H1 (cell line): ENCODE measurements at regions not wholly inside any gene's neighbourhood (a gene's known extent, or its start where the extent isn't known, plus 50 kb on each side); places are given as distances from the start of the nearest gene placed in this dataset.

Experiments used
- CTCF ChIA-PET: fragments of 300-600 bp; sonication (Branson Sonifier 250); formaldehyde crosslinking; loops from one replicate; lab custom pipeline; 2021; ENCODE audit not compliant: partially characterized antibody; lab: Charles Lee
- POLR2A ChIA-PET: fragments of 300-600 bp; sonication (Branson Sonifier 250); formaldehyde crosslinking; loops from one replicate; lab custom pipeline; 2021; ENCODE audit warnings: inconsistent platforms; ENCODE audit not compliant: partially characterized antibody; lab: Charles Lee
- DNase-seq, 2 experiments: peaks; one replicate each; pipeline versions ENCODE4 v3.0.0 to v3.0.0-alpha.2; 2010 to 2022; ENCODE audit warnings: low spot score in 2 of 2, low read depth in 1 of 2, mixed read lengths in 1 of 2
- FAIRE-seq: peaks from 2 replicates; lab custom pipeline; 2011; peaks lifted over from hg19 to GRCh38; lab: Jason Lieb, UNC
- H2AFZ ChIP-seq: 2 replicates; pipeline ENCODE4 v1.8.1; 2012; ENCODE audit warnings: low read length, inconsistent platforms
- H2AK5ac ChIP-seq: 2 replicates; pipeline ENCODE4 v1.6.1; 2013; ENCODE audit warnings: low read depth, low read length
- H2BK120ac ChIP-seq: replicated peaks from 2 replicates; pipeline ENCODE3; 2013; ENCODE audit warnings: low read depth, low read length, inconsistent platforms
- H2BK12ac ChIP-seq: 2 replicates; pipeline ENCODE4 v1.6.1; 2013; ENCODE audit warnings: low read depth, low read length
- H2BK15ac ChIP-seq: 2 replicates; pipeline ENCODE4 v1.6.1; 2013; ENCODE audit warnings: low read length
- H2BK20ac ChIP-seq: 2 replicates; pipeline ENCODE4 v1.6.1; 2013; ENCODE audit warnings: low read length
- H2BK5ac ChIP-seq: 2 replicates; pipeline ENCODE4 v1.6.1; 2013; ENCODE audit warnings: low read depth, low read length
- H3K14ac ChIP-seq: 2 replicates; pipeline ENCODE4 v1.6.1; 2013; ENCODE audit warnings: inconsistent platforms; ENCODE audit not compliant: insufficient read length
- H3K18ac ChIP-seq: 2 replicates; pipeline ENCODE4 v1.6.1; 2013; ENCODE audit warnings: low read length; ENCODE audit errors: extremely low read depth
- H3K23ac ChIP-seq: 2 replicates; pipeline ENCODE4 v1.6.1; 2013; ENCODE audit warnings: inconsistent platforms; ENCODE audit not compliant: insufficient read length
- H3K23me2 ChIP-seq: 2 replicates; pipeline ENCODE4 v1.6.1; 2013; ENCODE audit warnings: low read depth, low read length
- H3K27ac ChIP-seq: 2 replicates; pipeline ENCODE4 v1.6.1; 2011; ENCODE audit warnings: low read depth, low read length, inconsistent platforms
- H3K27me3 ChIP-seq, 4 experiments: replicated peaks in 1 of 4; 1 replicate in 1 of 4; 2 replicates in 3 of 4; pipeline versions ENCODE4 v1.6.1 to v1.8.1; 2011 to 2013; ENCODE audit warnings: low read length in 3 of 4, mild to moderate bottlenecking in 3 of 4, inconsistent platforms in 2 of 4, mixed read lengths in 2 of 4, moderate library complexity in 1 of 4; ENCODE audit not compliant: control insufficient read depth in 3 of 4, insufficient read depth in 3 of 4; ENCODE audit errors: extremely low read depth in 1 of 4
- H3K36me3 ChIP-seq, 4 experiments: 2 replicates each; pipeline versions ENCODE4 v1.6.1 to v1.8.1; 2011 to 2013; ENCODE audit warnings: mild to moderate bottlenecking in 4 of 4, low read length in 3 of 4, moderate library complexity in 2 of 4, control low read depth in 1 of 4, inconsistent platforms in 1 of 4; ENCODE audit not compliant: insufficient read depth in 4 of 4, control insufficient read depth in 2 of 4
- H3K4ac ChIP-seq: replicated peaks from 2 replicates; pipeline ENCODE3; 2013; ENCODE audit warnings: low read length, low read depth, mixed read lengths, inconsistent platforms; ENCODE audit not compliant: insufficient read length
- H3K4me1 ChIP-seq, 4 experiments: replicated peaks in 1 of 4; 1 replicate in 1 of 4; 2 replicates in 3 of 4; pipeline versions ENCODE4 v1.6.1 to v1.8.1; 2011 to 2013; ENCODE audit warnings: low read length in 3 of 4, inconsistent platforms in 2 of 4, mixed read lengths in 1 of 4; ENCODE audit not compliant: insufficient read depth in 4 of 4, control insufficient read depth in 3 of 4
- H3K4me2 ChIP-seq, 2 experiments: 2 replicates each; pipeline versions ENCODE4 v1.6.1 to v1.8.1; 2011 to 2013; ENCODE audit warnings: low read depth in 2 of 2, low read length in 2 of 2, control low read depth in 1 of 2, inconsistent platforms in 1 of 2, mild to moderate bottlenecking in 1 of 2; ENCODE audit not compliant: insufficient read depth in 1 of 2
- H3K4me3 ChIP-seq, 4 experiments: fragments of 200-600, 300-600 bp in 1 of 4; sonication (generic), shearing (Covaris generic), sonication (Bioruptor Twin) in 1 of 4; 2 replicates each; pipeline versions ENCODE4 v1.5.1 to v1.8.1; 2011 to 2016; ENCODE audit warnings: low read length in 4 of 4, low read depth in 3 of 4, control low read depth in 2 of 4, inconsistent platforms in 2 of 4, mild to moderate bottlenecking in 2 of 4, mixed read lengths in 1 of 4, moderate library complexity in 1 of 4; ENCODE audit not compliant: insufficient read depth in 2 of 4; ENCODE audit errors: extremely low read depth in 1 of 4
- H3K56ac ChIP-seq: replicated peaks from 2 replicates; pipeline ENCODE3; 2013; ENCODE audit warnings: low read depth, mild to moderate bottlenecking, mixed read lengths, low read length, inconsistent platforms; ENCODE audit not compliant: insufficient read length
- H3K79me1 ChIP-seq: 2 replicates; pipeline ENCODE4 v1.6.1; 2013; ENCODE audit warnings: low read depth, low read length, control low read depth
- H3K79me2 ChIP-seq, 2 experiments: 2 replicates each; pipeline versions ENCODE4 v1.6.1 to v1.8.1; 2012 to 2013; ENCODE audit warnings: low read length in 2 of 2, mild to moderate bottlenecking in 2 of 2, inconsistent platforms in 1 of 2; ENCODE audit not compliant: insufficient read depth in 2 of 2, control insufficient read depth in 1 of 2
- H3K9ac ChIP-seq, 4 experiments: replicated peaks in 1 of 4; 1 replicate in 1 of 4; 2 replicates in 3 of 4; pipeline versions ENCODE4 v1.6.1 to v1.8.1; 2011 to 2013; ENCODE audit warnings: low read depth in 3 of 4, low read length in 3 of 4, control low read depth in 2 of 4, mild to moderate bottlenecking in 2 of 4, moderate library complexity in 2 of 4, inconsistent platforms in 1 of 4; ENCODE audit errors: extremely low read depth in 1 of 4
- H3K9me3 ChIP-seq, 2 experiments: 2 replicates each; pipeline versions ENCODE4 v1.6.1 to v1.8.1; 2012 to 2013; ENCODE audit warnings: mild to moderate bottlenecking in 2 of 2, moderate library complexity in 2 of 2, control low read depth in 1 of 2, inconsistent platforms in 1 of 2, low read depth in 1 of 2, low read length in 1 of 2, mixed read lengths in 1 of 2; ENCODE audit not compliant: insufficient read depth in 2 of 2
- H4K20me1 ChIP-seq, 2 experiments: replicated peaks in 1 of 2; 2 replicates each; pipeline versions ENCODE3 to v1.8.1; 2011 to 2013; ENCODE audit warnings: inconsistent platforms in 2 of 2, low read length in 2 of 2, mild to moderate bottlenecking in 1 of 2; ENCODE audit not compliant: insufficient read depth in 2 of 2, control insufficient read depth in 1 of 2
- H4K5ac ChIP-seq: 2 replicates; pipeline ENCODE4 v1.6.1; 2013; ENCODE audit warnings: low read length, low read depth, mixed read lengths, inconsistent platforms; ENCODE audit not compliant: insufficient read length
- H4K8ac ChIP-seq: 2 replicates; pipeline ENCODE4 v1.8.0; 2013; ENCODE audit warnings: mild to moderate bottlenecking, moderate library complexity, low read length, inconsistent platforms; ENCODE audit not compliant: insufficient read depth; ENCODE audit errors: extremely low read depth
- H4K91ac ChIP-seq: replicated peaks from 2 replicates; pipeline ENCODE3; 2013; ENCODE audit warnings: low read length, mixed read lengths, inconsistent platforms; ENCODE audit not compliant: insufficient read length
- BACH1 ChIP-seq: IDR thresholded peaks from 2 replicates; pipeline ENCODE4 v1.6.1; 2012; ENCODE audit warnings: low read length, improper control_type of control experiment
- KDM4A ChIP-seq: IDR thresholded peaks from one replicate; pipeline ENCODE4 v1.7.1; 2012; ENCODE audit warnings: low read depth, mild to moderate bottlenecking, moderate library complexity, low read length, inconsistent platforms; ENCODE audit not compliant: severe bottlenecking
- POLR2A ChIP-seq, 2 experiments: IDR thresholded peaks; 1 replicate in 1 of 2; 2 replicates in 1 of 2; pipeline ENCODE4 v1.6.1; 2011; ENCODE audit warnings: low read depth in 2 of 2, low read length in 2 of 2, mild to moderate bottlenecking in 2 of 2; ENCODE audit errors: control extremely low read depth in 1 of 2
- SUZ12 ChIP-seq: fragments of 200-600 bp; sonication (generic); IDR thresholded peaks from 2 replicates; pipeline ENCODE4 v1.6.1; 2012; ENCODE audit warnings: mild to moderate bottlenecking, inconsistent platforms, low read length, moderate library complexity, mixed read lengths
- WGBS, 2 experiments: shearing (Covaris generic) in 1 of 2; methylation state at CpG; one replicate each; pipeline versions ENCODE4 v1.1.6 to v1.1.7; 2013 to 2015; ENCODE audit warnings: low lambda C conversion rate in 2 of 2, mixed read lengths in 2 of 2, inconsistent platforms in 1 of 2, low coverage in 1 of 2, missing lambda C conversion rate in 1 of 2; ENCODE audit not compliant: insufficient replicate concordance in 2 of 2, insufficient coverage in 1 of 2, insufficient read length in 1 of 2; ENCODE audit errors: extremely low coverage in 1 of 2, missing lambda C conversion rate in 1 of 2; 5-methylcytosine and 5-hydroxymethylcytosine counted together
- TF ChIP-seq, protein P1 (sequence below): IDR thresholded peaks from 2 replicates; pipeline ENCODE4 v1.6.1; 2012; ENCODE audit warnings: inconsistent platforms

GRCh38 chr3:99110401-99110800 lies 208.9 kb upstream of the DCBLD2 start:
- no peak overlapping the region for H2BK120ac ChIP-seq
- no peak overlapping the region for H3K4me2 ChIP-seq
- DNase-seq (no peak), FAIRE-seq (no peak)
- no peak overlapping the region for H2BK5ac ChIP-seq
- H3K4me3 ChIP-seq = no peak overlapping the region
- no peak overlapping the region for H2BK20ac ChIP-seq
- H3K18ac ChIP-seq = no peak overlapping the region
- H3K4ac ChIP-seq = no peak overlapping the region
- H3K27ac ChIP-seq = no peak overlapping the region
- POLR2A ChIA-PET = no interaction called here
- H2BK12ac ChIP-seq = no peak overlapping the region
- H3K27me3 ChIP-seq = peaks cover 0 to 1% (median 0%) of the 10 kb centered on the region in 4 experiments; a peak in 1 of 7 replicates
- no peak overlapping the region for H3K23ac ChIP-seq
- H3K23me2 ChIP-seq = no peaks in the 10 kb centered on the region
- H4K8ac ChIP-seq = no peak overlapping the region
- TF ChIP-seq POLR2A (IDR thresholded peaks at IDR 0.05; ENCODE audit: control extremely low read depth in 1 of 2, low read depth in 2 of 2, low read length in 2 of 2) (no peak), KDM4A (no peak), BACH1 (no peak), SUZ12 (no peak)
- TF ChIP-seq, protein P1, sequence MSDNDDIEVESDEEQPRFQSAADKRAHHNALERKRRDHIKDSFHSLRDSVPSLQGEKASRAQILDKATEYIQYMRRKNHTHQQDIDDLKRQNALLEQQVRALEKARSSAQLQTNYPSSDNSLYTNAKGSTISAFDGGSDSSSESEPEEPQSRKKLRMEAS = no peak
- H3K9me3 ChIP-seq = no peaks in the 10 kb centered on the region
- no peak overlapping the region for H4K91ac ChIP-seq
- no peaks in the 10 kb centered on the region for H3K79me1 ChIP-seq
- no peaks in the 10 kb centered on the region for H3K4me1 ChIP-seq
- no peak overlapping the region for H2AFZ ChIP-seq
- no peak overlapping the region for H3K9ac ChIP-seq
- H4K20me1 ChIP-seq = no peaks in the 10 kb centered on the region
- CTCF ChIA-PET = interaction anchor here (0.6 to 1.2 kb wide), 3 partner anchors 16 to 637 kb away, joined by 3 read pairs; no protein-coding TSS in a partner anchor
- H2BK15ac ChIP-seq = no peak overlapping the region
- no peaks in the 10 kb centered on the region for H3K36me3 ChIP-seq
- H3K56ac ChIP-seq = no peak overlapping the region
- no peak overlapping the region for H4K5ac ChIP-seq
- no peaks in the 10 kb centered on the region for H3K79me2 ChIP-seq
- WGBS, 2 experiments = 95% methylated on average over 4 of the region's 4 CpGs; no CpG with 5 or more reads in 1 of the 2 experiments
- no peak overlapping the region for H3K14ac ChIP-seq
- no peak overlapping the region for H2AK5ac ChIP-seq
